Spleen (tissue), 11 donors: ENCODE measurements at regions not wholly inside any gene's neighbourhood (a gene's known extent, or its start where the extent isn't known, plus 50 kb on each side); places are given as distances from the start of the nearest gene placed in this dataset.

ENCODE experiments used
- DNase-seq: peaks from one replicate; pipeline ENCODE4 v3.0.0-alpha.2; 2020
- H3K27ac ChIP-seq, 8 donors: fragments of 200-600 bp; sonication (generic) in 7 of 8; 1 replicate in 4 of 8; 2 replicates in 4 of 8; pipeline versions ENCODE4 v1.5.0 to v1.8.0; 2016 to 2021; ENCODE audit warnings: inconsistent platforms in 4 of 8, mild to moderate bottlenecking in 4 of 8, moderate library complexity in 1 of 8
- H3K27me3 ChIP-seq, 7 donors: fragments of 200-600 bp; sonication (generic) in 6 of 7; replicated peaks in 1 of 7; 1 replicate in 4 of 7; 2 replicates in 3 of 7; pipeline versions ENCODE4 v1.5.0 to v1.8.0; 2016 to 2021; ENCODE audit warnings: inconsistent platforms in 3 of 7, mild to moderate bottlenecking in 1 of 7
- H3K36me3 ChIP-seq, 6 donors: fragments of 200-600 bp; sonication (generic) in 5 of 6; 1 replicate in 4 of 6; 2 replicates in 2 of 6; pipeline versions ENCODE4 v1.5.0 to v1.8.0; 2016 to 2021; ENCODE audit warnings: inconsistent platforms in 2 of 6
- H3K4me1 ChIP-seq, 6 donors: fragments of 200-600 bp; sonication (generic) in 5 of 6; 1 replicate in 3 of 6; 2 replicates in 3 of 6; pipeline versions ENCODE4 v1.5.0 to v1.8.0; 2016 to 2021; ENCODE audit warnings: inconsistent platforms in 3 of 6
- H3K4me3 ChIP-seq, 8 donors: fragments of 200-600 bp; sonication (generic) in 7 of 8; 1 replicate in 4 of 8; 2 replicates in 4 of 8; pipeline versions ENCODE4 v1.5.0 to v1.8.0; 2016 to 2021; ENCODE audit warnings: inconsistent platforms in 4 of 8, mild to moderate bottlenecking in 4 of 8, moderate library complexity in 2 of 8
- H3K9me3 ChIP-seq, 8 donors: fragments of 200-600 bp; sonication (generic) in 7 of 8; 1 replicate in 4 of 8; 2 replicates in 4 of 8; pipeline versions ENCODE4 v1.5.0 to v1.8.0; 2016 to 2021; ENCODE audit warnings: inconsistent platforms in 4 of 8
- CTCF ChIP-seq, 11 experiments: fragments of 200-600 bp in 7 of 11; fragments of 450-650 bp in 4 of 11; sonication (generic) in 4 of 11; IDR thresholded peaks in 8 of 11; conservative IDR thresholded peaks in 3 of 11; 1 replicate in 7 of 11; 2 replicates in 4 of 11; pipeline versions ENCODE4 v1.4.0 to v1.8.0; 2016 to 2021; ENCODE audit warnings: antibody characterized with exemption in 11 of 11, inconsistent platforms in 4 of 11, mild to moderate bottlenecking in 1 of 11
- POLR2A ChIP-seq, 3 donors: fragments of 450-650 bp; IDR thresholded peaks; one replicate each; pipeline ENCODE4 v1.5.1; 2017; ENCODE audit warnings: antibody characterized with exemption in 3 of 3, mild to moderate bottlenecking in 1 of 3
- POLR2AphosphoS5 ChIP-seq, 3 donors: sonication (generic); formaldehyde crosslinking; IDR thresholded peaks; one replicate each; pipeline ENCODE4 v1.5.1; 2017; ENCODE audit warnings: antibody characterized with exemption in 3 of 3
- WGBS, 5 donors: extraction: QIAGEN DNeasy Blood & Tissue Kit in 3 of 5; methylation state at CpG; one replicate each; pipeline versions ENCODE4 v1.1.5 to v1.1.7; 2013 to 2018; 5-methylcytosine and 5-hydroxymethylcytosine counted together
- intact Hi-C: fragments of 100-400 bp; cut with DNase I; formaldehyde crosslinking; loops from one replicate; pipeline ENCODE4 v1.15.0; 2023; ENCODE audit warnings: low total_unique reads
- donor health status: healthy with polysubstance abuse.
- donor health status: DM: no; HTN: no; CAD: no; lungs with moderate emphysema.
- donor health status: DM: no; HTN: no; CAD: no.
- donor health status: Bipolar disorder and iron deficiency.
- donor health status: healthy.
- donor health status: DM: no; HTN: no; CAD: no.
- donor health status: DM: yes; HTN: yes; CAD: no.

- H3K27ac ChIP-seq = no peak overlapping the region
- WGBS, 5 donors = 81 to 90% (median 87%) methylated on average over 7 of the region's 7 CpGs
- no peak for DNase-seq
- TF ChIP-seq CTCF (IDR thresholded peaks at IDR 0.05 in 8 of 11, conservative IDR thresholded peaks at IDR 0.05 in 3 of 11) (no peak), POLR2A (IDR thresholded peaks at IDR 0.05) (no peak), POLR2AphosphoS5 (IDR thresholded peaks at IDR 0.05) (no peak)
- no peaks in the 10 kb centered on the region for H3K27me3 ChIP-seq
- H3K4me1 ChIP-seq = no peaks in the 10 kb centered on the region
- H3K36me3 ChIP-seq = no peaks in the 10 kb centered on the region
- no peaks in the 10 kb centered on the region for H3K9me3 ChIP-seq
- intact Hi-C loops = no loop called here
- no peak overlapping the region for H3K4me3 ChIP-seq
These were observed 571.2 kb downstream of the ADCYAP1 start for GRCh38 chr18:1475867-1476266.

GRCh38 chr18:1480309-1480708, 575.6 kb downstream of the ADCYAP1 start:
- TF ChIP-seq POLR2AphosphoS5 (IDR thresholded peaks at IDR 0.05) = no peak
- no peak for TF ChIP-seq CTCF (IDR thresholded peaks at IDR 0.05 in 8 of 11, conservative IDR thresholded peaks at IDR 0.05 in 3 of 11)
- no peak for TF ChIP-seq POLR2A (IDR thresholded peaks at IDR 0.05)

GRCh38 chr18:1481577-1481976, 576.9 kb downstream of the ADCYAP1 start:
- DNase-seq = no peak
- Histone ChIP-seq H3K27me3 (no peaks in the 10 kb centered on the region), H3K9me3 (no peaks in the 10 kb centered on the region), H3K4me3 (no peak overlapping the region), H3K36me3 (no peaks in the 10 kb centered on the region), H3K4me1 (no peaks in the 10 kb centered on the region), H3K27ac (no peak overlapping the region)
- TF ChIP-seq POLR2AphosphoS5 (IDR thresholded peaks at IDR 0.05) (no peak), CTCF (IDR thresholded peaks at IDR 0.05 in 8 of 11, conservative IDR thresholded peaks at IDR 0.05 in 3 of 11) (no peak), POLR2A (IDR thresholded peaks at IDR 0.05) (no peak)
- WGBS, 5 donors = 58 to 63% (median 59%) methylated on average over 1 of the region's 1 CpG
- intact Hi-C loops = no loop called here

More at GRCh38 chr18:1480309-1480708, 575.6 kb downstream of the ADCYAP1 start:
- H3K9me3 ChIP-seq = no peaks in the 10 kb centered on the region
- H3K36me3 ChIP-seq = no peaks in the 10 kb centered on the region
- intact Hi-C loops = no loop called here
- H3K4me3 ChIP-seq = no peak overlapping the region
- 29 to 53% (median 38%) methylated on average over 2 of the region's 2 CpGs for WGBS, 5 donors
- H3K27me3 ChIP-seq = no peaks in the 10 kb centered on the region
- no peak overlapping the region for H3K27ac ChIP-seq
- no peaks in the 10 kb centered on the region for H3K4me1 ChIP-seq
- DNase-seq = no peak

GRCh38 chr18:1483385-1483784, 578.7 kb downstream of the ADCYAP1 start:
- no peaks in the 10 kb centered on the region for H3K36me3 ChIP-seq
- H3K27me3 ChIP-seq = no peaks in the 10 kb centered on the region
- intact Hi-C loops = no loop called here
- H3K4me1 ChIP-seq = no peaks in the 10 kb centered on the region
- DNase-seq = no peak
- H3K9me3 ChIP-seq = no peaks in the 10 kb centered on the region
- no peak overlapping the region for H3K27ac ChIP-seq
- H3K4me3 ChIP-seq = no peak overlapping the region
- TF ChIP-seq CTCF (IDR thresholded peaks at IDR 0.05 in 8 of 11, conservative IDR thresholded peaks at IDR 0.05 in 3 of 11) = no peak
- TF ChIP-seq POLR2A (IDR thresholded peaks at IDR 0.05) = no peak
- no peak for TF ChIP-seq POLR2AphosphoS5 (IDR thresholded peaks at IDR 0.05)
